ENCODE measurements at regions not wholly inside any gene's neighbourhood (a gene's known extent, or its start where the extent isn't known, plus 50 kb on each side); places are given as distances from the start of the nearest gene placed in this dataset.
A peak's percentile ranks its signal among the peaks of the same experiment; 100 is the strongest.
"Not testable (repeated sequence)": the region's sequence is repeated elsewhere in the genome, so short reads cannot be mapped to it uniquely, and the experiment has no call there.

DNA sequence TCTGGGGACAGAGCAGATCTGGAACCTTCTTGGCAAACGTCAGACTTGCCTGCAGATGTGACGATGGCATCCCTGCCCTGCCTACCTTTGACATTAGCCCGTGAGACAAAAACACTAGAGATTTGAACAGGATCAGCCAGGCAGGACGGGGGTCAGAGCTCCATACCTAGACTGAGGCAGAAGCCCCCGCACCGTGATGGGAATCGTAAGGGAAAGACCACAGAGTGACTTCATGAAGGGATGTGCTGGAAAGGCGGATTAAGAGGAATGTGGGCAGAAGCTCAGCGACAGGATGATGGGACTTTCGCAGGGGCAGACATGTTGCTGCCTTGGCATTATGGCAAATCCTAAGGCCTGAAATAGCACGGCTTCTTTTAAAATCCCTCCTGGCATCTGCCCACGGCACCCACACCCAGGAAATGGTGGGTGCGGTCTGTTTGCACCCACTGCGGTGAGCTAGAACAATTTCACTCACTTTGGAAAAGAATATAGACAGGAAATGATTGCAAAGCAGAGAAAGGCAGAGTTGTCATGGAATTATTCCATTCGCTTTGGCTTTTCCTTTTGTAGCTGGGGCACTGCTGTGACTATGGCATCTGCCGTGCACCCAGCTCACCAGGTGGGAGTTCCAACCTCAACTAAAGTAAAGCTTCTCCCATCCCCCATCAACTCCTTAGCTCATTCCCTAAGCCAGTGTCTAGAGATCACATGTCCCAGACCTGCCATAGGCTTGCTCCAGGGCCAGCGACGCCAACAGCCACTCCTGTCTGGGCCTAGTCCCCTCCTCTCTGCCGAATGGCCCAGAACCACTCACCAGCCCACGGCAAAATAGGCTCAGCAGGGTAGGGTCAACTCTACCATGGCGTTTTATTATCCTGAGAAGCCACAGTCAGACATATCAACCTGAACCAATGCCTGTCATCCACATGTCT, 112.7 kb upstream of the NPAS2 start:
- no peak overlapping the region for H3K4me3 ChIP-seq
- intact Hi-C loops (cut with DNase I): no loop called here

DNA sequence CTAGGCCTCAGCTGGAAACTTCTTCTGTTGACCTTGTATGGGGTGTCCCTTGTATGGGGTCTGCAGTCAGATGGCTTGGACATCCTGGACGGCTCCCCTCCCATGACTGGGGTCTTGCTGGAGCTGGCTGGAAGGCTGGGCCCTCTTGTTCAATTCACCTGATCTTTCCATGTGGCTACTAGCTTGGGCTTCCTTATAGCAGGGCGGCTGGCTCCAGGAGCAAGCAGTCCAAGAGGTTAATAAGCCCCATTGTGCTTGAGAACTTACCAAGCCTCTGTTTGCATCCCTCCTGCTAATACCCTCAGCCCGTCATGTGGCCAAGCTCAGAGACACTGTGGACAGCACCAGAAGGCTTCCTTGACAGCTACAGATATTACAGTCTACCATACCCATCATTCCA, 111.6 kb upstream of the NPAS2 start:
- H3K4me3 ChIP-seq: no peak overlapping the region
- no peaks in the 10 kb centered on the region for H3K27me3 ChIP-seq
- no peak overlapping the region for H3K27ac ChIP-seq
- intact Hi-C loops (cut with DNase I): no loop called here
- TF ChIP-seq, protein P1, sequence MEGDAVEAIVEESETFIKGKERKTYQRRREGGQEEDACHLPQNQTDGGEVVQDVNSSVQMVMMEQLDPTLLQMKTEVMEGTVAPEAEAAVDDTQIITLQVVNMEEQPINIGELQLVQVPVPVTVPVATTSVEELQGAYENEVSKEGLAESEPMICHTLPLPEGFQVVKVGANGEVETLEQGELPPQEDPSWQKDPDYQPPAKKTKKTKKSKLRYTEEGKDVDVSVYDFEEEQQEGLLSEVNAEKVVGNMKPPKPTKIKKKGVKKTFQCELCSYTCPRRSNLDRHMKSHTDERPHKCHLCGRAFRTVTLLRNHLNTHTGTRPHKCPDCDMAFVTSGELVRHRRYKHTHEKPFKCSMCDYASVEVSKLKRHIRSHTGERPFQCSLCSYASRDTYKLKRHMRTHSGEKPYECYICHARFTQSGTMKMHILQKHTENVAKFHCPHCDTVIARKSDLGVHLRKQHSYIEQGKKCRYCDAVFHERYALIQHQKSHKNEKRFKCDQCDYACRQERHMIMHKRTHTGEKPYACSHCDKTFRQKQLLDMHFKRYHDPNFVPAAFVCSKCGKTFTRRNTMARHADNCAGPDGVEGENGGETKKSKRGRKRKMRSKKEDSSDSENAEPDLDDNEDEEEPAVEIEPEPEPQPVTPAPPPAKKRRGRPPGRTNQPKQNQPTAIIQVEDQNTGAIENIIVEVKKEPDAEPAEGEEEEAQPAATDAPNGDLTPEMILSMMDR (IDR thresholded peaks at IDR 0.05): no peak
- H3K4me1 ChIP-seq: no peaks in the 10 kb centered on the region
- H3K9ac ChIP-seq (ENCODE audit: low read depth in 2 of 2, low read length in 2 of 2): no peak overlapping the region
- H3K36me3 ChIP-seq: no peaks in the 10 kb centered on the region
- DNase-seq: no peak
- H3K9me3 ChIP-seq: no peaks in the 10 kb centered on the region

More for the DNA sequence above, 112.7 kb upstream of the NPAS2 start:
- H3K4me1 ChIP-seq: no peaks in the 10 kb centered on the region
- no peaks in the 10 kb centered on the region for H3K36me3 ChIP-seq
- TF ChIP-seq, protein P1 (IDR thresholded peaks at IDR 0.05): no peak
- H3K27ac ChIP-seq: no peak overlapping the region
- no peaks in the 10 kb centered on the region for H3K9me3 ChIP-seq
- no peaks in the 10 kb centered on the region for H3K27me3 ChIP-seq
- peak overlapping the region in 1 of 2 donors; percentile 6 for H3K9ac ChIP-seq (ENCODE audit: low read depth in 2 of 2, low read length in 2 of 2)
- DNase-seq: no peak

DNA sequence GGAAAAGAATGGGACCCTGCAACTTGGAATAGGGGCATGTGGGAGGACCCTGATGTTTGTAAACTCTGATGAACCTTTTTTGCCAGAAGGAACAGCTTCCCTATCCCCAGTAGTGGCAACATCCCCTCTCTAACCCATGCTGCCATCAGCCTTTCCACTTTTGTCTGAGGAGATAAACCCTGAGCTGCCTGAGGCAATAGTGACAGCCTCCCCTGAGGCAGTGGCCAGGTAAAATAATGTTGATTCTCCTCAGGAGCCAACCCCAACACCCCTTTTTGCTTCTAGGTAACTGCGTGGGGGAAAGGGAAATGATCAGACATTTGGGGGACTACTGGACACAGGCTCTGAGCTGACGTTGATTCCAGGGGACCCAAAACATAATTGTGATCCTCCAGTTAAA, 106.8 kb upstream of the NPAS2 start:
- H3K4me1 ChIP-seq: no peaks in the 10 kb centered on the region
- no peak overlapping the region for H3K27ac ChIP-seq
- H3K9me3 ChIP-seq: no peaks in the 10 kb centered on the region
- intact Hi-C loops (cut with DNase I): no loop called here
- H3K4me3 ChIP-seq: no peak overlapping the region
- no peaks in the 10 kb centered on the region for H3K27me3 ChIP-seq
- TF ChIP-seq, protein P1 (IDR thresholded peaks at IDR 0.05): no peak
- no peaks in the 10 kb centered on the region for H3K36me3 ChIP-seq
- DNase-seq: no peak
- H3K9ac ChIP-seq (ENCODE audit: low read depth in 2 of 2, low read length in 2 of 2): no peak overlapping the region

DNA sequence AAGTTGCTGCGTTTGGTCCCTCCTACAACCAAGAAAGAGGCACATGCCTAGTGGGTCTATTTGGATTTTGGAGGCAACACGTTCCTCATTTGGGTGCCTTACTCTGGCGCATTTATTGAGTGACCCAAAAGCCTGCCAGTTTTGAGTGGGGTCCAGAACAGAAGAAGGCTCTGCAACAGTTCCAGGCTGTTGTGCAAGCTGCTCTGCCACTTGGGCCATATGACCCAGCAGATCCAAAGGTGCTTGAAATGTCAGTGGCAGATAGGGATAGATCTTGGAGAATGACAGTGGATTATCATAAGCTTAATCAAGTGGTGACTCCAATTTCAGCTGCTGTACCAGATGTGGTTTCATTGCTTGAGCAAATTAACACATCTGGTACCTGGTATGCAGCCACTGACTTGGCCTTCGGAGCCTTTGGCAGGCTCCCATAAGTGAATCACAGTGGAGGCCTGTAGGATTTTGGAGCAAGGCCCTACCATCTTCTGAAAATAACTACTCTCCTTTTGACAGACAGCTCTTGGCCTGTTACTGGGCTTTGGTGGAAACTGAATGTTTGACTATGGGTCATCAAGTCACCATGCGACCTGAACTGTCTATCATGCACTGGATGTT, 105.4 kb upstream of the NPAS2 start:
- intact Hi-C loops (cut with DNase I); H3K27me3 ChIP-seq; H3K9me3 ChIP-seq; H3K9ac ChIP-seq (ENCODE audit: low read depth in 2 of 2, low read length in 2 of 2); H3K4me3 ChIP-seq; H3K27ac ChIP-seq; H3K4me1 ChIP-seq; H3K36me3 ChIP-seq; DNase-seq: not testable (repeated sequence)

DNA sequence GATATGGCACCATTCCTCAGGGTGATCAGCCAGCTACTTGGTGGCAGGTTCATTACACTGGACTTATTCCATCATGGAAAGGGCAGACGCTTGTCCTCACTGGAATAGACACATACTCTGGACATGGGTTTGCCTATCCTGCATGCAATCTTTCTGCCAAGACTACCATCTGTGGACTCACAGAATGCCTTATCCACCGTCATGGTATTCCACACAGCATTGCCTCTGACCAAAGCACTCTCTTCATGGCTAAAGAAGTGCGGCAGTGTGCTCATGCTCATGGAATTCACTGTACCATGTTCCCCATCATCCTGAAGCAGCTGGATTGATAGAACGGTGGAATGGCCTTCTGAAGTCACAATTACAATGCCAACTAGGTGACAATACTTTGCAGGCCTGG, 104.1 kb upstream of the NPAS2 start:
- H3K4me3 ChIP-seq; H3K27ac ChIP-seq; H3K9me3 ChIP-seq; DNase-seq; H3K36me3 ChIP-seq; H3K4me1 ChIP-seq; H3K9ac ChIP-seq (ENCODE audit: low read depth in 2 of 2, low read length in 2 of 2); intact Hi-C loops (cut with DNase I); H3K27me3 ChIP-seq: not testable (repeated sequence)

DNA sequence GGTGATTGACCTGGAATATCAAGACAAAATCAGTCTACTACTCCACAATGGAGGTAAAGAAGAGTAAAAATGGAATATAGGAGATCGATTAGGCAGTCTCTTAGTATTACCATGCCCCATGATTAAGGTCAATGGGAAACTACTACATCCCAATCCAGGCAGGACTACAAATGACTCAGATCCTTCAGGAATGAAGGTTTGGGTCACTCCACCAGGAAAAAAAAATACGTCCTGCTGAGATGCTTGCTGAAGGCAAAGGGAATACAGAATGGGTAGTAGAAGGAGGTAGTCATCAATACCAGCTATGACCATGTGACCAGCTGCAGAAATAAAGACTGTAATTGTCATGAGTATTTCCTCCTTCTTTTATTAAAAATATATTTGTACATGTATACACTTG, 103.4 kb upstream of the NPAS2 start:
- Histone ChIP-seq H3K9ac (ENCODE audit: low read depth in 2 of 2, low read length in 2 of 2) (no peak overlapping the region), H3K36me3 (no peaks in the 10 kb centered on the region), H3K4me1 (no peaks in the 10 kb centered on the region), H3K27ac (no peak overlapping the region), H3K27me3 (no peaks in the 10 kb centered on the region), H3K9me3 (no peaks in the 10 kb centered on the region), H3K4me3 (no peak overlapping the region)
- TF ChIP-seq, protein P1 (IDR thresholded peaks at IDR 0.05): no peak
- intact Hi-C loops (cut with DNase I): no loop called here
- DNase-seq: no peak
